Gastroesophageal sphincter (tissue), 3 donors: ENCODE measurements at regions not wholly inside any gene's neighbourhood (a gene's known extent, or its start where the extent isn't known, plus 50 kb on each side); places are given as distances from the start of the nearest gene placed in this dataset.

Experiments
- POLR2A ChIP-seq, 2 donors: fragments of 450-650 bp; IDR thresholded peaks; one replicate each; pipeline ENCODE4 v1.6.1; 2017; ENCODE audit warnings: antibody characterized with exemption in 2 of 2, mild to moderate bottlenecking in 2 of 2, moderate library complexity in 1 of 2
- TF ChIP-seq, protein P1 (sequence below), 4 experiments: fragments of 200-600 bp in 2 of 4; fragments of 450-650 bp in 2 of 4; sonication (generic) in 1 of 4; IDR thresholded peaks; one replicate each; pipeline ENCODE4 v1.5.1; 2017 to 2019; ENCODE audit warnings: antibody characterized with exemption in 4 of 4, mild to moderate bottlenecking in 2 of 4, moderate library complexity in 2 of 4

DNA sequence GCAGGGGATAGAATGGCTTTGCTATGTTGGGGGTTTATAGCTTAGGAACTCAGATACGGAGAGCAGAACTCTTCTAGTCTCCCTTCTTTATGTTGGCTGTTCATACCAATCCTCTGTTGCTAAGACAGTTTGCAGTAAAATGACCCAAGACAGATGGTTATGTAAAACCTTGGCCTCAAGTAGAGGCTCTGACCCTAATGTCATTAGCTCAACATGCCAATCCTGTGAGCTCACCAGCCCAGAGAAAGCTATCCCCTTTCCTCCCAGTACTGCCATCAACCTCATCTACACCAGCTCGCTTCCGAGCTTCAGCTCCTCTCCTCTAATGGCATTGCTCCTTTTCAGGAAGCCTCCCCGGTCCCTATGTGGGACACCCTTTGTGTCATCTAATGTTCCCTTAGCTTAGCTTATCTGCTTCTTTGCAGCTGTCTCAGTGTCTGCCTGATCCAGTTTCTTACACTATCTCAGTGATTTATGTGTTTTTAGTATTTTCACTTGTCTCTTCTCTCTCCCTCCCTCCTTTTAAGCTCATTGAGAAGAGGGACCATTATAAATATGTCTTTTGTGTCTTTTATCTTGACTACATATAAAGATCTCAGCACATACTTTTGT, 281.3 kb upstream of the CLINT1 start:
- TF ChIP-seq, protein P1, sequence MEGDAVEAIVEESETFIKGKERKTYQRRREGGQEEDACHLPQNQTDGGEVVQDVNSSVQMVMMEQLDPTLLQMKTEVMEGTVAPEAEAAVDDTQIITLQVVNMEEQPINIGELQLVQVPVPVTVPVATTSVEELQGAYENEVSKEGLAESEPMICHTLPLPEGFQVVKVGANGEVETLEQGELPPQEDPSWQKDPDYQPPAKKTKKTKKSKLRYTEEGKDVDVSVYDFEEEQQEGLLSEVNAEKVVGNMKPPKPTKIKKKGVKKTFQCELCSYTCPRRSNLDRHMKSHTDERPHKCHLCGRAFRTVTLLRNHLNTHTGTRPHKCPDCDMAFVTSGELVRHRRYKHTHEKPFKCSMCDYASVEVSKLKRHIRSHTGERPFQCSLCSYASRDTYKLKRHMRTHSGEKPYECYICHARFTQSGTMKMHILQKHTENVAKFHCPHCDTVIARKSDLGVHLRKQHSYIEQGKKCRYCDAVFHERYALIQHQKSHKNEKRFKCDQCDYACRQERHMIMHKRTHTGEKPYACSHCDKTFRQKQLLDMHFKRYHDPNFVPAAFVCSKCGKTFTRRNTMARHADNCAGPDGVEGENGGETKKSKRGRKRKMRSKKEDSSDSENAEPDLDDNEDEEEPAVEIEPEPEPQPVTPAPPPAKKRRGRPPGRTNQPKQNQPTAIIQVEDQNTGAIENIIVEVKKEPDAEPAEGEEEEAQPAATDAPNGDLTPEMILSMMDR (IDR thresholded peaks at IDR 0.05), result no peak
- TF ChIP-seq POLR2A (IDR thresholded peaks at IDR 0.05), result no peak
